ENCODE measurements at regions not wholly inside any gene's neighbourhood (a gene's known extent, or its start where the extent isn't known, plus 50 kb on each side); places are given as distances from the start of the nearest gene placed in this dataset.

DNA sequence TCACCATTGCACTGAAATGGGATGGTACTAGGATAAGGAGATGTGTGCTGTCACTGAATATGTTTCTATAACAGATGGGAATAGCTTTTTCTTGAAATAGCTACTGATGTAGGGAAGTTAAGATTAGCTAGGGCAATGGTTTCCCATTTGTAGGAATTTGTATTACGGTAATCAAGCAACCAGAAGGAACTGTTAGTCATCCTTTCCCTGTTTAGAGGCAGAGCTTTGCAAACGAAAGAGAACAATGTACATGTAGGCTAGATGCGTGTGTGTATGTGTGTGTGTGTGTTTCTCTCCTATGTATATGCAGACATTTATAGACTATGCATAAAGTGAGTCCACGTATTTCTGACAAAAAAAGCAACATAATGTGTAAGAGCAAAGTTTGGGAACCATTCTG, 171.9 kb upstream of the GRIA1 start:
- Histone ChIP-seq H3K36me3 (no peaks in the 10 kb centered on the region), H3K27me3 (no peaks in the 10 kb centered on the region), H3K4me3 (ENCODE audit: low read depth, low read length) (no peak overlapping the region), H3K4me1 (no peaks in the 10 kb centered on the region), H3K9me3 (no peaks in the 10 kb centered on the region)
- TF ChIP-seq, protein P1, sequence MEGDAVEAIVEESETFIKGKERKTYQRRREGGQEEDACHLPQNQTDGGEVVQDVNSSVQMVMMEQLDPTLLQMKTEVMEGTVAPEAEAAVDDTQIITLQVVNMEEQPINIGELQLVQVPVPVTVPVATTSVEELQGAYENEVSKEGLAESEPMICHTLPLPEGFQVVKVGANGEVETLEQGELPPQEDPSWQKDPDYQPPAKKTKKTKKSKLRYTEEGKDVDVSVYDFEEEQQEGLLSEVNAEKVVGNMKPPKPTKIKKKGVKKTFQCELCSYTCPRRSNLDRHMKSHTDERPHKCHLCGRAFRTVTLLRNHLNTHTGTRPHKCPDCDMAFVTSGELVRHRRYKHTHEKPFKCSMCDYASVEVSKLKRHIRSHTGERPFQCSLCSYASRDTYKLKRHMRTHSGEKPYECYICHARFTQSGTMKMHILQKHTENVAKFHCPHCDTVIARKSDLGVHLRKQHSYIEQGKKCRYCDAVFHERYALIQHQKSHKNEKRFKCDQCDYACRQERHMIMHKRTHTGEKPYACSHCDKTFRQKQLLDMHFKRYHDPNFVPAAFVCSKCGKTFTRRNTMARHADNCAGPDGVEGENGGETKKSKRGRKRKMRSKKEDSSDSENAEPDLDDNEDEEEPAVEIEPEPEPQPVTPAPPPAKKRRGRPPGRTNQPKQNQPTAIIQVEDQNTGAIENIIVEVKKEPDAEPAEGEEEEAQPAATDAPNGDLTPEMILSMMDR (IDR thresholded peaks at IDR 0.05; ENCODE audit: low read depth, low read length) = no peak
- DNase-seq = no peak

DNA sequence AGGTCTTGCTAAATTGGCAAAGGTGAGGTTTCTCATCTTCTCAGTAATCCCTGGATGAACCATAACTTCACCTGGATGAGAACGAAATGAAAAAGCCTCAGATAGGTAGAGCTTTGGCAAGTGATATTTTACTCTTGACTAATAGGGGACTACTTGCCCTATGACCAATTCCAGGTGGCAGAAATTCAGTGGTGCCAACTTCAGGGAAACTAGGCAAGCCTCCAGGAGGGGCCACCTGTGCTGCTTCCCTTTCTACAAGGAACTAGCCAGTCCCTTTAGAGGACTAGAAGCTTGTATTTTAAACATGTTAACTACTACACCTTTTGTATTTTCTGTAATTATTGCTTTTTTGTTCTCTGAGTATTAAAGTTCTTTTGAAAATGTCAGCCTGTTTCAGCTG, 169.0 kb upstream of the GRIA1 start:
- Histone ChIP-seq H3K9me3 (no peaks in the 10 kb centered on the region), H3K27me3 (no peaks in the 10 kb centered on the region), H3K4me1 (no peaks in the 10 kb centered on the region), H3K36me3 (no peaks in the 10 kb centered on the region), H3K4me3 (ENCODE audit: low read depth, low read length) (no peak overlapping the region)
- TF ChIP-seq, protein P1 (IDR thresholded peaks at IDR 0.05; ENCODE audit: low read depth, low read length) = no peak
- DNase-seq = no peak

DNA sequence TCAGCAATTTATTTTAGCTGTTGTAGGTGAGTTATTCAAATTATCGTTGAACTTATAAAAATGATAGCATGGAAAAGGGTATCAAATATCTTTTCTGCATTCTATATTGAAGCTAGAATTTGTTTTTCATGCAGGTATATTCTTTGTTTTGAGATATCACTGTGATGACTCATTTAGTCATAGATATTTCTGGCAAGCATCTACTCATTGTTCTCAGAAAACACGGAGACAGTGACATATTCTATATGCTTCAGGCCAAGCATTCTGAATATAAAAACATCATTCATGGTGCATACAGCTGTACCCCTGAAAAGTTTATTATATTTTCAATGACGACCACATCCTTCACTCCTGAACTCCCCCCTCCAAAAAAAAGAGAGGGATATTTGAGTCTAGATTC, 150.3 kb upstream of the GRIA1 start:
- H3K36me3 ChIP-seq = no peaks in the 10 kb centered on the region
- DNase-seq = no peak
- H3K4me3 ChIP-seq (ENCODE audit: low read depth, low read length) = no peak overlapping the region
- H3K4me1 ChIP-seq = no peaks in the 10 kb centered on the region
- H3K9me3 ChIP-seq = peaks cover 2% of the 10 kb centered on the region
- TF ChIP-seq, protein P1 (IDR thresholded peaks at IDR 0.05; ENCODE audit: low read depth, low read length) = no peak
- no peaks in the 10 kb centered on the region for H3K27me3 ChIP-seq

DNA sequence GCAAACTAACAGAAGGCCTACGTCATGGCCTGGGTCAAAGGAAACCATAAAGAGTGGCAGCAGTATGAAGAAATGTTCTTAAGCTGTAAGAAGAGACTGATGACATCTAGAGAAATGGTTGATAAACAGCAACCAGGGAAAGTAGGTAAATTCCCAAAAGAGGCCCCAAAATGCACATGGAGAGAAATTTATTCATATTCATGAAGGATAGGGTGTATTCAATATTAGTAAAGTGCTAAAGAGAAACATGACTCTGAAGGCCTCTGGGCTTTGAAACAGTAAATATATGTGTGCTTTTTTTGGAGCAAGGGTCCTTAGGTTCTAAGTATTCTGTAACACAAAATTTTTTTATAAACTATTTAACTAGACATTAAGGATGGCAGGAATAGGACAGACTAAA, 149.7 kb upstream of the GRIA1 start:
- Histone ChIP-seq H3K36me3 (no peaks in the 10 kb centered on the region), H3K9me3 (peaks cover 2% of the 10 kb centered on the region), H3K27me3 (no peaks in the 10 kb centered on the region), H3K4me3 (ENCODE audit: low read depth, low read length) (no peak overlapping the region), H3K4me1 (no peaks in the 10 kb centered on the region)
- TF ChIP-seq, protein P1 (IDR thresholded peaks at IDR 0.05; ENCODE audit: low read depth, low read length) = no peak
- no peak for DNase-seq

DNA sequence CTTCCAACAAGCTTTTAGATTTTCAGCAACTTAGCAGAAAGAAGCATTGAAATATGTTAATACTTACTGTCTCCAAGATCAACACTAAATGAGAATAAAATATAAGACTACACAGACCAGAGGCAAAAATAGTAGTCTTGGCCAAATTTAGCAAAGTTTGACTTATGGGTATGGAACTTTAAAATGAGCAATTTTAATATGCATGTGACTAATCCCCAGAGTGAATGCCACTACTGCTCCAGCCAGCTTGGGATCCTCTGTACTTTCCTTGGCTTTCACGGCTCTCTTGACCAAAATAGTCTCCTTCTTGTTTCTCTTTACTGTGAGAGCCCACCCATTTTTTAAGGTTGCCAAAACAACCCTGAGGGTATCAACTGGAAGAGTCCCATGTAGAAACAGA, 148.0 kb upstream of the GRIA1 start:
- Histone ChIP-seq H3K4me1 (no peaks in the 10 kb centered on the region), H3K4me3 (ENCODE audit: low read depth, low read length) (no peak overlapping the region), H3K27me3 (no peaks in the 10 kb centered on the region), H3K36me3 (no peaks in the 10 kb centered on the region), H3K9me3 (peaks cover 2% of the 10 kb centered on the region)
- DNase-seq = no peak
- TF ChIP-seq, protein P1 (IDR thresholded peaks at IDR 0.05; ENCODE audit: low read depth, low read length) = no peak

DNA sequence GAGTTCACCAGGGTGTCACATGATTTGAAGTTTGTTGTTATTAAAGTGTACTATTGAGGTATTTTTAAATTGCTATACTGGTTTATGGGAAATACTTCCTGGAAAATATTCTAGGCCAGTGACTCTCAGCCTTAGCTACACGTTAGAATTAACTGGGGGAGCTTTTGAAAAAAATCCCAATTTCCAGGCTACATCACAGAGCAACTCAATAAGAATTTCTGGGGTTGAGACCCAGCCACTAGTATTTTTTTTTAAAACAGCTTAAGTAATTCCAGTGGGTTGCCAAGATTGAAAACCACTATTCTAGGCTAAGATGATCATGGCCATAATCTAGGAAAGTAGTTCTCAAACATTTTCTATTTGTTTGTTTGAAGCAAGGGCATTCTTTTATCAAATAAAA, 142.9 kb upstream of the GRIA1 start:
- Histone ChIP-seq H3K27me3 (no peaks in the 10 kb centered on the region), H3K4me3 (ENCODE audit: low read depth, low read length) (no peak overlapping the region), H3K36me3 (no peaks in the 10 kb centered on the region), H3K4me1 (no peaks in the 10 kb centered on the region), H3K9me3 (peaks cover 2% of the 10 kb centered on the region)
- TF ChIP-seq, protein P1 (IDR thresholded peaks at IDR 0.05; ENCODE audit: low read depth, low read length) = no peak
- DNase-seq = no peak

All from BE2C (cell line).